HuH-7 (cell line): ENCODE measurements at regions not wholly inside any gene's neighbourhood (a gene's known extent, or its start where the extent isn't known, plus 50 kb on each side); places are given as distances from the start of the nearest gene placed in this dataset.
"Not testable (repeated sequence)": the region's sequence is repeated elsewhere in the genome, so short reads cannot be mapped to it uniquely, and the experiment has no call there.

Experiments
- DNase-seq: peaks from one replicate; pipeline ENCODE4 v3.0.0; 2011; ENCODE audit warnings: low spot score

DNA sequence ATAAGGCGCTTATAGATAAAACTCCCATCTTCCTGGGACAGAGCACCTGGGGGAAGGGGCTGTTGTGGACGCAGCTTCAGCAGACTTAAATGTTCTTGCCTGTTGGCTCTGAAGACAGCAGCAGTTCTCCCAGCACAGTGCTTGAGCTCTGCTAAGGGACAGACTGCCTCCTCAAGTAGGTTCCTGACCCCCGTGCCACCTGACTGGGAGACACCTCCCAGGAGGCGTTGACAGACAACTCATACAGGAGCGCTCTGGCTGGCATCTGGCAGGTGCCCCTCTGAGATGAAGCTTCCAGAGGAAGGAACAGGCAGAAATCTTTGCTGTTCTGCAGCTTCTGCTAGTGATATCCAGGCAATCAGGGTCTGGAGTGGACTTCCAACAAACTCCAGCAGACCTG lies 383.1 kb upstream of the EMCN start:
- DNase-seq, result not testable (repeated sequence)

DNA sequence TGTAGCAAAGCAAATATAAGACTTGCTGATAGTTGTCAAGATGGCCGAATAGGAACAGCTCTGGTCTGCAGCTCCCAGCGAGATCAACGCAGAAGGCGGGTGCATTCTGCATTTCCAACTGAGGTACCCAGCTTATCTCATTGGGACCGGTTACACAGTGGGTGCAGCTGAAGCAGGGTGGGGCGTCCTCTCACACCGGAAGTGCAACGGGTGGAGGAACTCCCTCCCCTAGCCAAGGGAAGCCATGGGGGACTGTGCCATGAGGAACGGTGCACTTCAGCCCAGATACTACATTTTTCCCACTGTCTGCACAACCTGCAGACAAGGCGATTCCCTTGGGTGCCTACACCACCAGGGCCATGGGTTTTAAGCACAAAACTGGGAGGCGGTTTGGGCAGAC lies 382.3 kb upstream of the EMCN start:
- DNase-seq, result no peak

DNA sequence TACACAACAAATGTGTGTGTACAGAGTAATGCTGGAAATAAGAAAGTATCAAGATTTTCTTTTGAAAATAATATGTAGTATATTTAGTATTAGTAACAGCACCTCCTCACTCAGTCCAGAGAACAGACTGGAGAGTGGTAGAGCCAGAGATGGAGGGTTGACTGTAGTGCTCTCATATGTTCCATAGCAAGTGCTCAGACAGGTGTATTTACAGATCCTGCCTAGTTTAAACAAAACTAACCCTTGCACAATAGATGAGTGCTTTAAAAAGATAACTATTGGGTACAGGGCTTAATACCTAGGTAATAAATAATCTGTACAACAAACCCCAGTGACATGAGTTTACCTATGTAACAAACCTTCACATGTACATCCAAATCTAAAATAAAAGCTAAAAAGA lies 381.0 kb upstream of the EMCN start:
- DNase-seq, result peak; percentile 3

DNA sequence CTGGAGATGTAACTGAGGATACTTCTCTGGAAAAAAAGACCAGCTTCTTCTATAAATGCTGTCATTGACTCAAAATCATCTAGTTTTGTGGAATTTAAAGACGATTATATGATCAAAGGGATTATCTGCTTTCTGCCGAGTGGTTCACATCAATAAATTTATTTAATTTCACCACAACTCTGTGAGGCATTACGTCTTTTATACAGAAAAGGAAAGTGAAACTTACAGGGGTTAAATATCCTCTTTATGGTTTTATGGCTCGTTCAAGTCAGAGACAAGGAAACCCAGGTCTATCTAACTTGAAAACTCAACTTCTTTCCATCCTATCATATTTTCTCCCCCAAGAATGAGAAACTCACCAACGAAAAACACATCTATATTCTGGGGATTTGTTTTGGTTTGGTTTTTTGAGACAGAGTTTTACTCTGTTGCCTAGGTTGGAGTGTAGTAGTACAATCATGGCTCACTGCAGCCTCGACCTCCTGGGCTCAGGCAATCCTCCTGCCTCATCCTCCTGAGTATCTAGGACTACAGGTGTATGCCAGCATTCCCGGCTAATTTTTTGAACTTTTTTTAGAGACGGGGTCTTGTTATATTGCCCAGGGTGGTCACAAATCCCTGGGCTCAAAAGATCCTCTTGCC lies 377.9 kb upstream of the EMCN start:
- DNase-seq, result no peak

GRCh38 chr4:100894339-100894870 lies 376.6 kb upstream of the EMCN start:
- no peak for DNase-seq

GRCh38 chr4:100891808-100892207 lies 374.0 kb upstream of the EMCN start:
- no peak for DNase-seq

GRCh38 chr4:100889898-100890297 lies 372.1 kb upstream of the EMCN start:
- DNase-seq, result no peak

DNA sequence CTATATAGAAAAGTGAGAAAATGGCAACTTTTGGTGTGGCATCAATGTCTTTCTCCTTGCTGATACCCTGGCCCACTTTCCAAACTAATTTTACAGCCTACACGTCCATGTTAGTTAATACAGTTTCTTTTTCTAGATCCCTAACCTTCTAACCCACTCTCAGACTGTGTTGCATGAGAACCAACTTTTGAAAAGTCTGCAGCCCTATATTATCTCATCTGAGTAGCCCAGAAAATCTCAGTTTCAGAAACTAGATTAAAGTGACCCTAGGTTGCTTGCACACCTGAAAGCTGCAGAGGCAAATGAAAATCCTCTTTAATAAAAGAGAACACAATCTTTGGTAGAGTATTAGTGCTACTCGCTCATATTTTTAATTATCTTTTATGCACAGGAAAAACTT lies 371.6 kb upstream of the EMCN start:
- no peak for DNase-seq

DNA sequence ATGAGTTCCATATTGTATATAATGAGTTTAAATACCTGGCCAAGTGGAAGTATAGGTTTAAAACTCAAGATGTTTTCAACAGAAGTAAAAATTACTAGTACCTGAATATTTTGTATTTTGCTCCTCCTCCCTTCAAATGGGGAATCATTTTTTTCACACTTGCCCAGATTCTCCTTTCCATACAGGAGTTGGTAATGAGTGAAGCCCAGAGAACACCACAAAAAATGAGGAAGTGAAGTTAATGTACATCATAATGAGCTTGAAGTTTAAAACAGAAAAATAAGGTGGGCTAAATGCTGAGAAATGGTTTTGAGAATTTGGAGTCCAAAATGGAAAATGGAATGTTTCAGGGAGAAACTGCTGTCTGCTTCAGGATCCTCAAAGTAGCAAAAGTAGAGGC lies 364.8 kb upstream of the EMCN start:
- no peak for DNase-seq

- no peak for DNase-seq
Measured at GRCh38 chr4:100881283-100881682, 363.5 kb upstream of the EMCN start.

DNA sequence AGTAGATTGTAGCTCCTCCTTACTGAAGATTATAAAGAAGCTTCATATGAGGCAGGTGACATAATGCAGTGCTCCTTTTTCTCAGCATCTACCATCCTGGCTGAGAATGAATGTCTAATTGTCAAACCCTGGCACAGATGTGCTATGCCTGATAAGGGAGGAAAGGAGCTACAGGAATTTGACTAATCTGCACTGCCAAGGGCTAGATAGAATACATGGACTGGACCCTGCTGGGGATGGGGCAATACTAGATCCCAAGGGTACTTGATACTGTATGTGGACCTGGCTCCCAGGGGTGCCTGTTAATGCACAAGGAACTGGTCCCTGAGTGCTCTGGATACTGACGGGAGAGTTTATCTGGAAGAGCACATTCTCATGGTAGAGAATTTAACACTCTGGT lies 362.2 kb upstream of the EMCN start:
- no peak for DNase-seq

DNA sequence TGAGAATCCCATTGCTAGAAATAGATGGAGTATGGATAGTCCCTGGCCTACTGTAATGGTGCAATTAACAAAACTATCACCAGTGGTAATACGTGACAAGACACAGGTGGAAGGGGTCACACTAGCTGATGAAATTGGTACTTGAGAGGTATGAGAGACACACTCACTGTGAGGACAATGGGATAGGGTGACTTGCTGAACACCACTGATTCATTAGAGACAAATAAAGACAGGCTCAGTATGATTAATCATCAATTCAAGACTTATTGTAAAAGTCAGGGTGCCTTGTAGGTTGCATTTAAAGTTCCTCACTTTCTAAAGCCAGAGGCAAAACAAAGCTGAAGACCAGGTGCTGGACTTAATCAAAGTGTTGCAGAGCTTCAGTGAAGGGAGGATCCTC lies 361.6 kb upstream of the EMCN start:
- no peak for DNase-seq

DNA sequence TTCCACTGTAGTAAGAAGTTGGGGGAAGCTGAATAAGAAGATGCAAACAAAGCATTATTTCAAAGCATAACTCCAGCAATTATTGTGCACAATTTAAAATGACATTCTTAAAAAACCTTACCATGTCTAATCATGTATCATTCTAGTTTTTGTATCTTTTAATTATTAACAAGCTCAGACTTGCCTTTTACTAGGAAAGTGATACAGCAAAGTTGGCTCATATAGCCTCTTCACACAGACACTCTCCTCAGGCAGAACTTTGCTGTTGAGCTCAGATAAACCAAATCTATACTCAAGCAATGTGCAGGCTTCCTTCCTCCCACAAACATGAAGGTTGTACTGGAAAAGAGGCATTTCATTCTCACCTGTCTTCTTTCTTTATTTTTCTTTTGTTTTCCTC lies 358.7 kb upstream of the EMCN start:
- no peak for DNase-seq

DNA sequence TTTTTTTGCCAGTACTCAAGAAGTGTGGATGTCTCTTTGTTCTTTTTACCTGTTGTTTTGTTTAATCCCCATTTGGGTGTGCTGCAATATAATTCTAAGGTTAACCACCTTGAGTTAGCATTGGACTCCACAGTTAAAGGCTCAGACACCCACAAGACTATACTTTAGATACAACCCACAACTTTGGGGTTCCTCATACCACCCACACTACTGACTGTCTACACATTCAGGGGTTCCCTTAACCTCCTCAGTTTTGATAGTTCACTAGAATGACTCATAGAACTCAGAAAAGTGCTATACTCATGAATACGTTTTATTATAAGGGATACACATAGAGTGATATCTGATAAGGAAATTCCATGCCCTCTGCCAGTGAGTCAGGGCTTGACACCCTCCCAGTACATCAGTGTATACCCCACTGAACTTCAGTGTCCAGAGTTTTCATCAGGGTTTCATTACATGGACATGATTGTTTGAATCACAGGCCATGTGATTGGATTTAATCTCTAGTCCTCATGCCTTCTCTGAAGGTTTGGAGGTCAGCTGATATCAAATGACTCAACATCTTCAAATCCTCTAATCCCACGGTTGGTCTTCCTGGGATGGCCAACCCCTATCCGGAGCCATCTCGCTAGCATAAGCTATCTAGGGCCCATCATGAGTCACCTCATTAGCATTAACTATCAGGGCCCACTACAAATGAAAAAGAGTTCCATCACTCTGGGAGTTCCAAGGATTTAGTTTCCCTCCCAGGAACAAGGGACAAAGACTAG lies 357.7 kb upstream of the EMCN start:
- no peak for DNase-seq

DNA sequence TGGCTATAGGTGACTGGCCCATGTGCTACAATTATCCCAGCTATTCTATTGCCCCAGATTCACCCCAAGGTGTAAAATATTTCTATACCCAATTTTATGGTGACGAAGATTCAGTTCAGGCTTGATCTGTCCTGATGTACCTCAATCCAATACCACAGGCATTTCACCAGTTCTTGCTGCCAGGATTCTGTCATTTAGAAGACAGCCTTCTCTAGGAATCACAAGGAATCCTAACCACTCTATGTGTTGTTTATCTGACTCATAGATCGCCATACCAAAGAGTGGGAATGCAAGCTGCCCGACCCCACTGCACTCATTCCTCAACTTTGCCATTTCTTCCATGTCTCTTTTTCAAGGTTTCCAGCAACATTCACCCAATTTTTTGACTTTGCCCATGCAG lies 355.0 kb upstream of the EMCN start:
- DNase-seq, result no peak

GRCh38 chr4:100870940-100871772 lies 353.3 kb upstream of the EMCN start:
- no peak for DNase-seq

DNA sequence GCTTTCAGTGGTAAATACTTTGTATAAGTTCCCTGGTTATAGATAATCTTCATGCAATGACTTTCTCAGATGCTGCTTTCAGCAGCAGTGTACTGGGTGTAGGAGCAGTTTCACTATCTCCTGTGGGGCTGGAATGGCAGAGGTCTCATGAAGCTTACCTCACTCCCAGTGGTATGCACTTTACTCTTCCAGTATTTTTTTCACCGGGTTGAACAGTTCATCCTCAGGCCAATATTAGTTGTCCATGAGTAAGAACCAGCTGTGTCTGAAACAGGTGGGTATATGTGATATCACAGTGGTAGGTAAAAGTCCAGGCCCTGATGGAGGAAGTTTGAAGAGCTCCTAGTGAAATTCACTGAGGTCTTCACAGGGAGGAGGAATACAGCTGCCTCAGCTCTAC lies 351.5 kb upstream of the EMCN start:
- DNase-seq, result no peak

DNA sequence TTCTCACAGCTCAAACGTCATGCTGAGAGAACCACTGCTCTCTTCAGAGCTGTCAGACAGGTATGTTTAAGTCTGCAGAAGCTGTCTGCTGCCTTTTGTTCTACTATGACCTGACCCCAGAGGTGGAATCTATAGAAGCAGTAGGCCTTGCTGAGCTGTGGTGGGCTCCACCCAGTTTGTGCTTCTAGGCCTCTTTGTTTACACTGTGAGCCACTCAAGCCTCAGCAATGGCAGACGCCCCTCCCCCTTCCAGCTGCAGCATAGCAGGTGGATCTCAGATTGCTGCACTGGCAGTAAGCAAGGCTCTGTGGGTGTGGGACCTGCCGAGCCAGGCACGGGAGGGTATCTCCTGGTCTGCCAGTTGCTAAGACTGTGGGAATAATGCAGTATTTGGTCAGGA lies 350.5 kb upstream of the EMCN start:
- not testable (repeated sequence) for DNase-seq

- no peak for DNase-seq
Measured at GRCh38 chr4:100852326-100852725, 334.5 kb upstream of the EMCN start.

DNA sequence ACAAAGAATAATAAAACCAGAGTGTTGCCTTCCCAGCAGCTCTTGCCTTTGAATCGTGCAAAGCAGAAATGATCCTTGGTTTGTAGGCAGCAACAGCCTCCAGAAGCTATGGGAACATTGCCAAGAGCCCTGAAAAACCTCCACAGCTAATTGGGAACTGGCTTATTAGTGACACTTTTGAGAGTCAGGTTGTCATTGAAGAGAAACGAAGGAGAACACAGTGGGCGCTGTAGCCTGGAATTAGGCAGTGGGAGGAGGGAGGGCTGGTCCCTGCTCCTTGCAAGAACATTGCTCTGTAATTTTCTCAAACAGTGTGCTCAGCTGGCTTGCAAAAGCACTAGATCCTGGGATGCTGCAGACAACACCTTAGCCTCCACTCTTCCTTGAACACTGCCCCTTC lies 331.5 kb upstream of the EMCN start:
- no peak for DNase-seq

DNA sequence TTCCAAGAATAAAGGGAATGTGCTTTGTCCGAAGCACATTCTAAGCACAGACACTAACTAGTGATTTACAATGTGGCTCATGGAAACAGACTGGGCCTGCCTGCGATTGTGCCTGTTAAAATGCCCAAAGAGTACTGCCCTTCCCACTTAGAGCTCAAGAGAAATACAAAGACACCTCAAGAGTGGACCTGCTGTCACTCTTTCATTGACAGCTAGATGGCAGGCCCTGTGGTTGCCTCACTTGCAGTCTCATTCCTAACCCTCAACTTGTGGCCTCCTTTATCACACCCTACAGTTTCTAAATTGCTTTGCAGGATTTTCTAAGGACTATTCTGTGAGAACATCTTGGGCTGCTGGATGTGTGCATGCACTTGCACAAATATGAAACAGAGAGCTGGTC lies 331.0 kb upstream of the EMCN start:
- DNase-seq, result no peak

DNA sequence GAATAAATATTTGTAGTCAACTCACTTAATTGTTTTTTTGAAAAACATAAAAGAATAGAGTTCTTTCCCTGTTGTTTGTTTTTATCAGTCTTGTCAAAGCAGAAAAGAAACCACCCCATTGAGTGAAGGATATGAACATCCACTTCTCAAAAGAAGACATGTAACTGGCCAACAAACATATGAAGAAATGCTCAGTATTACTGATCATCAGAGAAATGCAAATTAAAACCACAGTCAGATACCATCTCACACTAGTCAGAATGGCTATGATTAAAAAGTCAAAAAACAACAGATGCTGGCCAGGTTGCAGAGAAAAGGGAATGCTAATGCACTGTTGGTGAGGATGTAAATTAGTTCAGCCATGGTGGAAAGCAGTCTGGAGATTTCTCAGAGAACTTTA lies 326.1 kb upstream of the EMCN start:
- no peak for DNase-seq

DNA sequence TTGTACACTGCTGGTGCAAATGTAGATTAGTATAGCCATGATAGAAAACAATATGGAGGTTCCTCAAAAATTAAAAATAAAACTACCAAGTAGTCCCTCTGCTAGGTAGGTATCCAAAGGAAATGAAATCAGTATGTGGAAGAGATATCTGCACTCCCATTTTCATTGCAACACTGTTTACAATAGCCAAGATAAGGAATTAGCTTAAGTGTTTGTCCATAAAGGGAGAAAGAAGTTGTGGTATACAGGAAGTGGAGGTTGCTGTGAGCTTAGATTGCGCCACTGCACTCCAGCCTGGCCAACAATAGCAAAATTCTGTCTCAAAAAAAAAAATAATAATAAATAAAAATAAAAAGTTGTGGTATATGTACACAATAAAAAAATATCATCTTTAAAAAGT lies 325.0 kb upstream of the EMCN start:
- DNase-seq, result no peak
